ENCODE measurements at regions not wholly inside any gene's neighbourhood (a gene's known extent, or its start where the extent isn't known, plus 50 kb on each side); places are given as distances from the start of the nearest gene placed in this dataset.

GRCh38 chr16:64217789-64218535, 903.9 kb downstream of the CDH11 start:
- no peaks in the 10 kb centered on the region for H3K4me1 Mint-ChIP-seq
- no peak overlapping the region for H3K27ac Mint-ChIP-seq
- POLR2A ChIA-PET, result no interaction called here
- H3K36me3 Mint-ChIP-seq, result no peaks in the 10 kb centered on the region
- DNase-seq (no peak), ATAC-seq (ENCODE audit: low read depth) (no peak)
- H3K9me3 Mint-ChIP-seq, result peaks cover 2% of the 10 kb centered on the region
- no peak overlapping the region for H3K4me3 Mint-ChIP-seq
- H3K27me3 Mint-ChIP-seq, result no peaks in the 10 kb centered on the region

DNA sequence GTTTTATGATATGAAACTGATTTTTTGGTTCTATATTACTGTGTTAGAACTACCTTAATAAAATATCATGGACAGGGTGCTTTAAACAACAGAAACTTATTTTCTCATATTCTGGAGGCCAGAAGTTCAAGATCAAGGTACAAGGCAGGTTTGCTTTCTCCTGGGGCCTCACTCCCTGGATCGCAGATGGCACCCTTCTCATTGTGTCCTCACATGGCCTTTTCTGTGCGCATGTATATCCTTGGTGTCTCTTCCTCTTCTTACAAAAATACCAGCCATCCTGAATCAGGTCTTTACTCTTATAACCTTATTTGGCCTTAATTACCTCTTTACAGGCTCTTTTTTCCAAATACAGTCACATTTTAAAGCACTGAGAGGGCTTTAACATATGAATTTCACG, 906.1 kb downstream of the CDH11 start:
- no peak overlapping the region for H3K27ac Mint-ChIP-seq
- no peak overlapping the region for H3K4me3 Mint-ChIP-seq
- peaks cover 8% of the 10 kb centered on the region for H3K9me3 Mint-ChIP-seq
- POLR2A ChIA-PET, result no interaction called here
- H3K4me1 Mint-ChIP-seq, result no peaks in the 10 kb centered on the region
- no peak for ATAC-seq (ENCODE audit: low read depth)
- DNase-seq, result no peak
- no peaks in the 10 kb centered on the region for H3K36me3 Mint-ChIP-seq
- no peaks in the 10 kb centered on the region for H3K27me3 Mint-ChIP-seq

DNA sequence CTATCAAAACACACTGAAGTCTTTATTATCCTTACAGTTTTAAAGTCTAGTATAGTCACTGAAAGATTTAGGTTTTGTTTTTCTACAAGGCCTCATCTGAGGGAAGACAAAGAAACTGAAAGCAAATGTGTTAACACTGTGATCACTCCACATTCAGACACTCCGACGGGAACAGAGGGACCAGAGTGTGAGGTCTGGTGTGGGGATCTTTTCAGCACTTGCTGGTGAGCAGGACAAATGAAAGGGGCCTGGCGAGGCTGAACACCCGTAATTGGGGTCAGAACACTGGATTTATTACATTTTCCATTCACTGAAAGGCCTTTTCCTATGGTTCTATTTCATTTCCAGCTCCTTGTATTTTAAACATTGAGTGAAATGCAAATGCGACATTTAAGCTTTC, 910.5 kb downstream of the CDH11 start:
- Mint-ChIP-seq H3K9me3 (peaks cover 9% of the 10 kb centered on the region), H3K4me3 (no peak overlapping the region), H3K4me1 (no peaks in the 10 kb centered on the region), H3K27me3 (no peaks in the 10 kb centered on the region), H3K36me3 (no peaks in the 10 kb centered on the region), H3K27ac (no peak overlapping the region)
- DNase-seq (no peak), ATAC-seq (ENCODE audit: low read depth) (no peak)
- POLR2A ChIA-PET, result no interaction called here

DNA sequence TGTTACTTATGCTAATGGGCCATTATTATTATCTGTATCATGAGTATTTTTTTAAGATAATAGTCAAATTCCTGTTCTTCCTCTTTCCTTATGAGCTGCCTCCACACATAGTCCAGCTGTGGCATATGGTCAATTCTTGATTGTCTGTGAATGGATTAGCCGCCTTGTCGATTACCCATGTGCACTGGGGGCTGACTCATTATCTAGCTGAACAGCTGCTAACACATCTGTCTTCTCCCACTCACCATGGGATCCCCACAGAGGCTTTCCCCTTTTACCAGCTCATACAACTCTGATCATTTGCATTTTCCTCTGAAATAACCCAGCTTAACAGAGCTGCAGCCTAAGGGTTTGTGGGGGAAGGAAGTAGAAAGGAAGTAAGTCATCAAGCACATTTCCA, 915.0 kb downstream of the CDH11 start:
- no peaks in the 10 kb centered on the region for H3K27me3 Mint-ChIP-seq
- no peaks in the 10 kb centered on the region for H3K4me1 Mint-ChIP-seq
- H3K4me3 Mint-ChIP-seq, result no peak overlapping the region
- H3K27ac Mint-ChIP-seq, result no peak overlapping the region
- ATAC-seq (ENCODE audit: low read depth), result no peak
- no peak for DNase-seq
- POLR2A ChIA-PET, result no interaction called here
- no peaks in the 10 kb centered on the region for H3K36me3 Mint-ChIP-seq
- peaks cover 8% of the 10 kb centered on the region for H3K9me3 Mint-ChIP-seq

GRCh38 chr16:64203126-64203525, 918.7 kb downstream of the CDH11 start:
- no peaks in the 10 kb centered on the region for H3K36me3 Mint-ChIP-seq
- no peak overlapping the region for H3K4me3 Mint-ChIP-seq
- H3K9me3 Mint-ChIP-seq, result peaks cover 3% of the 10 kb centered on the region
- no peak for ATAC-seq (ENCODE audit: low read depth)
- DNase-seq, result no peak
- H3K27me3 Mint-ChIP-seq, result no peaks in the 10 kb centered on the region
- no peak overlapping the region for H3K27ac Mint-ChIP-seq
- POLR2A ChIA-PET, result no interaction called here
- H3K4me1 Mint-ChIP-seq, result no peaks in the 10 kb centered on the region

- Mint-ChIP-seq H3K36me3 (no peaks in the 10 kb centered on the region), H3K27ac (no peak overlapping the region), H3K4me3 (no peak overlapping the region), H3K27me3 (no peaks in the 10 kb centered on the region), H3K4me1 (no peaks in the 10 kb centered on the region), H3K9me3 (peaks cover 3% of the 10 kb centered on the region)
- DNase-seq (no peak), ATAC-seq (ENCODE audit: low read depth) (no peak)
- POLR2A ChIA-PET, result no interaction called here
Measured at GRCh38 chr16:64202571-64202970, 919.3 kb downstream of the CDH11 start.

GRCh38 chr16:64196444-64196843, 925.4 kb downstream of the CDH11 start:
- POLR2A ChIA-PET, result no interaction called here
- Mint-ChIP-seq H3K9me3 (peaks cover 10% of the 10 kb centered on the region), H3K4me1 (no peaks in the 10 kb centered on the region), H3K27ac (no peak overlapping the region), H3K36me3 (no peaks in the 10 kb centered on the region), H3K27me3 (no peaks in the 10 kb centered on the region), H3K4me3 (no peak overlapping the region)
- no peak for DNase-seq
- no peak for ATAC-seq (ENCODE audit: low read depth)

DNA sequence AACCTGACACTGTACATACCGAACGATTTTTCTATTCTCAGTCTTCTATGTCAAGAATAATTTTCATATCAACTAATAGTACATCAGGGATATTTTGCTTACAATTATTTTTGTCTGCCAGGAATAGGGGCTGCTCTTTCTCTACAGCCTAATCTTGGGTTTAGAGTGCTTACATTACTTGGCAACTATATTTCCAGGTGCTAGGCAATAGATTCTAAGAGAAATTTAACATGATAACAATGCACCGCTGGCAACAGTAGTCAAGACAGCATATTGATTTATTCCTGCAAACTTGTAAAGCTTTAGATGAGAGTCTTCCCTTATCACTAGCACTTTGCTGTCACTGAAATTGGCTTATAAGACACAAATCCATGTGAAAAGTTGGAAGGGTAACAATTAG, 935.9 kb downstream of the CDH11 start:
- POLR2A ChIA-PET, result no interaction called here
- Mint-ChIP-seq H3K27ac (no peak overlapping the region), H3K9me3 (peaks cover 8% of the 10 kb centered on the region), H3K4me3 (no peak overlapping the region), H3K27me3 (no peaks in the 10 kb centered on the region), H3K36me3 (no peaks in the 10 kb centered on the region), H3K4me1 (no peaks in the 10 kb centered on the region)
- ATAC-seq (ENCODE audit: low read depth) (no peak), DNase-seq (no peak)

DNA sequence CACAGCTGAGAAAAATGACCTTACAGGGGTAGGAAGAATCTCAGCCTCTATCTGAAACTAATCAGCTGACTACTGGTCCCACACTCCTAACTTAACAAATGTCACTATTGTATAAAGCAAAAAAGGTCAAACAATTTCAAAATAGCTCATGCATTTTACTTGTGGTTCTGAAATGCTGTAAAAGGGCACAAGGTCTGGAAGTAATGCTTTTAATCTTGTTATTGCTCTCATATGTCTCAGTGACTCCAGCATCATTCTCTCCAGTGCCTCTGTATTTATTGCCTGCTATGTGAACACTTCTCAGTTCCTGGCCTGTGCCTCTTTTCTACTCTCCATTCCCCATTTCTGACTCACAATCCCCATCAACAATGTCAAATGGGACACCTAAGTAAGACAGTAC, 937.7 kb downstream of the CDH11 start:
- POLR2A ChIA-PET, result no interaction called here
- Mint-ChIP-seq H3K27me3 (no peaks in the 10 kb centered on the region), H3K4me3 (no peak overlapping the region), H3K36me3 (no peaks in the 10 kb centered on the region), H3K9me3 (peaks cover 10% of the 10 kb centered on the region), H3K4me1 (no peaks in the 10 kb centered on the region), H3K27ac (no peak overlapping the region)
- no peak for DNase-seq
- ATAC-seq (ENCODE audit: low read depth), result no peak

GRCh38 chr16:64182985-64183384, 938.9 kb downstream of the CDH11 start:
- ATAC-seq (ENCODE audit: low read depth), result no peak
- POLR2A ChIA-PET, result no interaction called here
- Mint-ChIP-seq H3K4me3 (no peak overlapping the region), H3K27ac (no peak overlapping the region), H3K9me3 (peaks cover 14% of the 10 kb centered on the region), H3K36me3 (no peaks in the 10 kb centered on the region), H3K4me1 (no peaks in the 10 kb centered on the region), H3K27me3 (no peaks in the 10 kb centered on the region)
- no peak for DNase-seq

- H3K4me3 Mint-ChIP-seq, result no peak overlapping the region
- H3K36me3 Mint-ChIP-seq, result no peaks in the 10 kb centered on the region
- POLR2A ChIA-PET, result no interaction called here
- no peaks in the 10 kb centered on the region for H3K27me3 Mint-ChIP-seq
- no peak for DNase-seq
- H3K27ac Mint-ChIP-seq, result no peak overlapping the region
- H3K9me3 Mint-ChIP-seq, result peaks cover 20% of the 10 kb centered on the region
- ATAC-seq (ENCODE audit: low read depth), result no peak
- H3K4me1 Mint-ChIP-seq, result no peaks in the 10 kb centered on the region
Measured at GRCh38 chr16:64181271-64181925, 940.5 kb downstream of the CDH11 start.

- no peak for ATAC-seq (ENCODE audit: low read depth)
- POLR2A ChIA-PET, result no interaction called here
Measured at GRCh38 chr16:64180136-64180900, 941.5 kb downstream of the CDH11 start.

GRCh38 chr16:64174327-64174726, 947.5 kb downstream of the CDH11 start:
- no peaks in the 10 kb centered on the region for H3K36me3 Mint-ChIP-seq
- no peaks in the 10 kb centered on the region for H3K4me1 Mint-ChIP-seq
- H3K9me3 Mint-ChIP-seq, result peaks cover 19% of the 10 kb centered on the region
- POLR2A ChIA-PET, result no interaction called here
- DNase-seq, result no peak
- no peak overlapping the region for H3K27ac Mint-ChIP-seq
- no peak for ATAC-seq (ENCODE audit: low read depth)
- H3K4me3 Mint-ChIP-seq, result no peak overlapping the region
- H3K27me3 Mint-ChIP-seq, result no peaks in the 10 kb centered on the region

More at GRCh38 chr16:64180136-64180900, 941.5 kb downstream of the CDH11 start:
- H3K9me3 Mint-ChIP-seq, result peaks cover 17% of the 10 kb centered on the region
- H3K27ac Mint-ChIP-seq, result no peak overlapping the region
- no peak overlapping the region for H3K4me3 Mint-ChIP-seq
- no peaks in the 10 kb centered on the region for H3K4me1 Mint-ChIP-seq
- no peaks in the 10 kb centered on the region for H3K27me3 Mint-ChIP-seq
- H3K36me3 Mint-ChIP-seq, result no peaks in the 10 kb centered on the region
- DNase-seq, result no peak

DNA sequence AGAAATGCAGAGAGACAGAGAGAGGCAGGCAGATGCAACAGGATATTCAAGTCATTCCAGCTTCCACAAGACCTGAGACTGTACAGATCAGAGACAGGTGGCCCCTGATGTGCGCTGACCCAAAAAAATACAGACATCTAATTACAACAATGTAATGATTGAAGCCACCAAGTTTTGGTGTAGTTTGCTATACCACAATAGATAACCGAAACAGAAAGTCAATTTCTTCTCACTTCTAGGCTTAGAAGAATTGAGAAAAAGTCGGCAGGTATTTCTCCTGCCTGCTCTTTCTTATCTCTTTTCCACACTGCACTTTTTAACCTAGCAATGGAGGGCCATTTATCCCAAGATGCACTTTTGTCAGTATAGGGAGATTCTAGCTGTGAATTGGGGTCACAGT, 949.2 kb downstream of the CDH11 start:
- H3K27me3 Mint-ChIP-seq, result no peaks in the 10 kb centered on the region
- H3K36me3 Mint-ChIP-seq, result no peaks in the 10 kb centered on the region
- no peak overlapping the region for H3K27ac Mint-ChIP-seq

More for the DNA sequence above, 949.2 kb downstream of the CDH11 start:
- peaks cover 12% of the 10 kb centered on the region for H3K9me3 Mint-ChIP-seq
- H3K4me1 Mint-ChIP-seq, result no peaks in the 10 kb centered on the region
- ATAC-seq (ENCODE audit: low read depth) (no peak), DNase-seq (no peak)
- POLR2A ChIA-PET, result no interaction called here
- no peak overlapping the region for H3K4me3 Mint-ChIP-seq
